ENCODE measurements at regions not wholly inside any gene's neighbourhood (a gene's known extent, or its start where the extent isn't known, plus 50 kb on each side); places are given as distances from the start of the nearest gene placed in this dataset.

- H3K9me3 Mint-ChIP-seq = peaks cover 17 to 24% of the 10 kb centered on the region in 2 experiments
- 100% methylated on average over 2 of the region's 3 CpGs for WGBS (ENCODE audit: extremely low coverage, insufficient read length, low lambda C conversion rate)
Measured at GRCh38 chr4:117249333-117249732, 164.0 kb upstream of the TRAM1L1 start.

More at GRCh38 chr4:117249333-117249732, 164.0 kb upstream of the TRAM1L1 start:
- Histone ChIP-seq H3K4ac (ENCODE audit: low read depth, low read length) (no peak overlapping the region), H3K9me3 (ENCODE audit: control insufficient read depth, low read depth, low read length) (no peaks in the 10 kb centered on the region), H3K27me3 (ENCODE audit: insufficient read depth, low read length) (no peaks in the 10 kb centered on the region), H2BK15ac (ENCODE audit: low read depth, low read length) (no peak overlapping the region), H3K9ac (ENCODE audit: extremely low read depth, insufficient read length, low read length) (no peak overlapping the region), H2BK12ac (ENCODE audit: insufficient read length, low read depth, low read length) (no peak overlapping the region), H3K23ac (ENCODE audit: insufficient read length, low read depth, low read length) (no peak overlapping the region), H2AFZ (ENCODE audit: low read length) (no peak overlapping the region), H2BK20ac (ENCODE audit: low read depth, low read length, poor library complexity, severe bottlenecking) (no peak overlapping the region), H4K91ac (ENCODE audit: insufficient read length, low read depth, low read length) (no peak overlapping the region), H2BK120ac (ENCODE audit: low read depth, low read length, poor library complexity, severe bottlenecking) (no peak overlapping the region), H4K8ac (replicated peaks; ENCODE audit: insufficient read length, low read depth, low read length) (no peak overlapping the region), H3K79me1 (ENCODE audit: insufficient read depth, low read depth, low read length, poor library complexity, severe bottlenecking) (no peaks in the 10 kb centered on the region), H3K18ac (ENCODE audit: insufficient read length, low read depth, low read length) (no peak overlapping the region), H3T11ph (ENCODE audit: low read length) (no peak overlapping the region), H4K5ac (ENCODE audit: insufficient read length, low read depth, low read length) (no peak overlapping the region), H2BK5ac (ENCODE audit: insufficient read length, low read length) (no peak overlapping the region), H3K27ac (ENCODE audit: insufficient read length, low read depth, low read length) (no peak overlapping the region), H3K4me1 (ENCODE audit: insufficient read depth, low read length) (no peaks in the 10 kb centered on the region), H4K20me1 (ENCODE audit: control insufficient read depth, insufficient read depth, insufficient read length) (no peaks in the 10 kb centered on the region), H3K14ac (ENCODE audit: insufficient read depth, low read length) (no peak overlapping the region), H2AK5ac (ENCODE audit: insufficient read length, low read length) (no peak overlapping the region), H3K79me2 (ENCODE audit: insufficient read depth, low read length) (no peaks in the 10 kb centered on the region), H3K4me2 (ENCODE audit: insufficient read depth, insufficient read length, low read length) (no peak overlapping the region), H3K56ac (ENCODE audit: insufficient read length, low read depth, low read length) (no peak overlapping the region), H3K23me2 (ENCODE audit: insufficient read length, low read depth, low read length, poor library complexity, severe bottlenecking) (no peaks in the 10 kb centered on the region)
- Mint-ChIP-seq H3K27me3 (ENCODE audit: low read depth) (no peaks in the 10 kb centered on the region), H3K4me3 (no peak overlapping the region), H3K4me1 (peaks cover 6 to 7% of the 10 kb centered on the region in 2 experiments; a peak in 3 of 4 replicates), H3K27ac (no peak overlapping the region), H3K36me3 (ENCODE audit: insufficient read depth in 1 of 3, low read depth in 3 of 3) (peaks cover 7 to 33% (median 11%) of the 10 kb centered on the region in 3 experiments)
- DNase-seq = no peak
- no peak for TF ChIP-seq CTCF (conservative IDR thresholded peaks at IDR 0.05)

Measured in H9 (cell line).